ENCODE measurements at regions not wholly inside any gene's neighbourhood (a gene's known extent, or its start where the extent isn't known, plus 50 kb on each side); places are given as distances from the start of the nearest gene placed in this dataset.
A peak's percentile ranks its signal among the peaks of the same experiment; 100 is the strongest.
"Not testable (repeated sequence)": the region's sequence is repeated elsewhere in the genome, so short reads cannot be mapped to it uniquely, and the experiment has no call there.

DNA sequence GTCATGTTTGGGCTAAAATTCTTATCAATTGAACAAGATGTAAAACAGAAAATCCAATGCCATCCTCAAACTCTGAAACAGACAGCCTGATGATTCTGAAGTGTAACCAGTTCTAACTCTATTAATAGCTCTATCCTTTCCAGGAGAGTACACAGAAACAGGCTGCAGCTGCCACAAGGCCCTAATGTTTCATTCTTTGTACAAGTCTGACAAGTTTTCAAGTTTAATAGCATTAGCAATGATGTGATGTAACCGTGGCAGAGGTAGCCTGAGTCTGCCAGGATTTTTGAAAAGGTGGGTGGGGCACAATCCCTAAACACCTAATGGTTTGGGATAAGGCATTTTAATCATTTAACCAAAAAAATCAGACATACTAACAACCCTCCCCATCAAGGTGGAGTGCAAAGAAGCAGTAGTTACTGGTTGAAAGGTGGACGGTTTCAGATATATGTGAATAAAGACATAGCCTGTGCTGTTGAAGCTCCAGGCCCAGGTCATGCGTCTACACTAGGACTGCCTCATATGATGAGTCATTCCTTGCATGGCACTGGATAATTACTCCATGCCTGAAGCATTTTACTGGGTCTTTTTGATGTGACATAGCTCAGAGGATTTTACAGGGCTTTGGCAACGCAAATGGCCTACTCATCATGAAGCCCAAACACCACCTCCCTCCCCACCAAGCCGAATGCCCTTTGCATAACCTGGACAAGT is 145.1 kb upstream of the GRIP1 start:
- TF ChIP-seq, protein P1, sequence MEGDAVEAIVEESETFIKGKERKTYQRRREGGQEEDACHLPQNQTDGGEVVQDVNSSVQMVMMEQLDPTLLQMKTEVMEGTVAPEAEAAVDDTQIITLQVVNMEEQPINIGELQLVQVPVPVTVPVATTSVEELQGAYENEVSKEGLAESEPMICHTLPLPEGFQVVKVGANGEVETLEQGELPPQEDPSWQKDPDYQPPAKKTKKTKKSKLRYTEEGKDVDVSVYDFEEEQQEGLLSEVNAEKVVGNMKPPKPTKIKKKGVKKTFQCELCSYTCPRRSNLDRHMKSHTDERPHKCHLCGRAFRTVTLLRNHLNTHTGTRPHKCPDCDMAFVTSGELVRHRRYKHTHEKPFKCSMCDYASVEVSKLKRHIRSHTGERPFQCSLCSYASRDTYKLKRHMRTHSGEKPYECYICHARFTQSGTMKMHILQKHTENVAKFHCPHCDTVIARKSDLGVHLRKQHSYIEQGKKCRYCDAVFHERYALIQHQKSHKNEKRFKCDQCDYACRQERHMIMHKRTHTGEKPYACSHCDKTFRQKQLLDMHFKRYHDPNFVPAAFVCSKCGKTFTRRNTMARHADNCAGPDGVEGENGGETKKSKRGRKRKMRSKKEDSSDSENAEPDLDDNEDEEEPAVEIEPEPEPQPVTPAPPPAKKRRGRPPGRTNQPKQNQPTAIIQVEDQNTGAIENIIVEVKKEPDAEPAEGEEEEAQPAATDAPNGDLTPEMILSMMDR (IDR thresholded peaks at IDR 0.05; ENCODE audit: borderline replicate concordance, extremely low read depth, insufficient read depth) = no peak
- FAIRE-seq (no peak), DNase-seq (peak in 2 of 5 donors; percentile 33 to 35)
- H3K27ac ChIP-seq (ENCODE audit: low read depth in 2 of 2, low read length in 2 of 2) = no peak overlapping the region
- H3K27me3 ChIP-seq (ENCODE audit: control insufficient read depth, insufficient read depth, low read length) = no peaks in the 10 kb centered on the region
- H3K9ac ChIP-seq (ENCODE audit: low read length in 3 of 3) = no peak overlapping the region
- no peak overlapping the region for H3K4me3 ChIP-seq (ENCODE audit: low read length in 3 of 3)
- peaks cover 0 to 7% (median 2%) of the 10 kb centered on the region in 3 donors for H3K4me1 ChIP-seq (ENCODE audit: control insufficient read depth in 2 of 3, insufficient read depth in 2 of 3, low read depth in 1 of 3, low read length in 3 of 3)
- no peaks in the 10 kb centered on the region for H3K36me3 ChIP-seq (ENCODE audit: control insufficient read depth in 2 of 3, insufficient read depth in 3 of 3, low read length in 3 of 3)
- intact Hi-C loops (cut with DNase I) = no loop called here
- H3K9me3 ChIP-seq (ENCODE audit: control insufficient read depth in 2 of 3, insufficient read depth in 1 of 3, low read length in 3 of 3) = no peaks in the 10 kb centered on the region

DNA sequence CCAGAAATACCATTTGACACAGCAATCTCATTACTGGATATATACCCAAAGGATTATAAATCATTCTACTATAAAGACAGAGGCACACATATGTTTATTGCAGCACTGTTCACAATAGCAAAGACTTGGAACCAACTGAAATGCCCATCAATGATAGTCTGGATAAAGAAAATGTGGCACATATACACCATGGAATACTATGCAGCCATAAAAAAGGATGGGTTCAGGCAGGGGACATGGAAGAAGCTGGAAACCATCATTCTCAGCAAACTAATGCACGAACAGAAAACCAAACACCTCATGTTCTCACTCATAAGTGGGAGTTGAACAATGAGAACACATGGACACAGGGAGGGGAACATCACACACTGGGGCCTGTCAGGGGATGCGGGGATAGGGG is 147.0 kb upstream of the GRIP1 start:
- H3K27ac ChIP-seq (ENCODE audit: low read depth in 2 of 2, low read length in 2 of 2); H3K9me3 ChIP-seq (ENCODE audit: control insufficient read depth in 2 of 3, insufficient read depth in 1 of 3, low read length in 3 of 3); FAIRE-seq; H3K36me3 ChIP-seq (ENCODE audit: control insufficient read depth in 2 of 3, insufficient read depth in 3 of 3, low read length in 3 of 3); DNase-seq; H3K4me1 ChIP-seq (ENCODE audit: control insufficient read depth in 2 of 3, insufficient read depth in 2 of 3, low read depth in 1 of 3, low read length in 3 of 3); H3K9ac ChIP-seq (ENCODE audit: low read length in 3 of 3); intact Hi-C loops (cut with DNase I); H3K27me3 ChIP-seq (ENCODE audit: control insufficient read depth, insufficient read depth, low read length); H3K4me3 ChIP-seq (ENCODE audit: low read length in 3 of 3): not testable (repeated sequence)

DNA sequence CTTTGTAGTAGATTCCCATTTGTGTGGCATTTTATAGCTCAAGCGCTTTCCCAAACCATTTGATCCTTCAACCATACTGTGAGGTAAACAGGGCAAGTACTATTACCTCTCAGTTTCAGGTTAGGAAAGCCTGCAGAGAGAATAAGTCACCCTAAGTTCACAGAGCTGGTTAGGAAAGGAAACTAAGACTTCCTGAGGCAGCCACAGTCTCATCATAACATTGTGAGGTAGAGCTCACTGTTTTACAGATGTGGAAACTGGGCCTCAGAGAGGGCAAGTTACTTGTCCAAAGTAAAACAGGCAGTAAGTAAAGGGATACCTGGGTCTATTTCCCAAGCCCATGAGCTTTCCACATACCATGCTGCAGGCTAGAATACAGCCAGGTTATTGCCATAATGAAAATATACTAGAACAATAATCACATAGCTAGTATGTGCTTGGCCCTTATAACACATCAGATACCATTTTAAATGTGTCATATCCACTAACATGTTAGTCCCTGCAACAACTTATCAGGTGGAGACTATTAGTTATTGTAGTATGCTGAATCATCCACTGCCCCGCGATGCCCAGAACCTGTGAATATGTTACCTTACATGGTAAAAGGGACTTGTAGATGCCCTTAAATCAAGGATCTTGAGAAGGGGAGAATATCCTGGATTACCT is 150.9 kb upstream of the GRIP1 start:
- no peaks in the 10 kb centered on the region for H3K36me3 ChIP-seq (ENCODE audit: control insufficient read depth in 2 of 3, insufficient read depth in 3 of 3, low read length in 3 of 3)
- H3K4me1 ChIP-seq (ENCODE audit: control insufficient read depth in 2 of 3, insufficient read depth in 2 of 3, low read depth in 1 of 3, low read length in 3 of 3) = no peaks in the 10 kb centered on the region
- DNase-seq (no peak), FAIRE-seq (no peak)
- TF ChIP-seq, protein P1 (IDR thresholded peaks at IDR 0.05; ENCODE audit: borderline replicate concordance, extremely low read depth, insufficient read depth) = no peak
- H3K27me3 ChIP-seq (ENCODE audit: control insufficient read depth, insufficient read depth, low read length) = no peaks in the 10 kb centered on the region
- no peak overlapping the region for H3K27ac ChIP-seq (ENCODE audit: low read depth in 2 of 2, low read length in 2 of 2)
- H3K9me3 ChIP-seq (ENCODE audit: control insufficient read depth in 2 of 3, insufficient read depth in 1 of 3, low read length in 3 of 3) = no peaks in the 10 kb centered on the region
- no peak overlapping the region for H3K9ac ChIP-seq (ENCODE audit: low read length in 3 of 3)
- H3K4me3 ChIP-seq (ENCODE audit: low read length in 3 of 3) = no peak overlapping the region
- intact Hi-C loops (cut with DNase I) = no loop called here

DNA sequence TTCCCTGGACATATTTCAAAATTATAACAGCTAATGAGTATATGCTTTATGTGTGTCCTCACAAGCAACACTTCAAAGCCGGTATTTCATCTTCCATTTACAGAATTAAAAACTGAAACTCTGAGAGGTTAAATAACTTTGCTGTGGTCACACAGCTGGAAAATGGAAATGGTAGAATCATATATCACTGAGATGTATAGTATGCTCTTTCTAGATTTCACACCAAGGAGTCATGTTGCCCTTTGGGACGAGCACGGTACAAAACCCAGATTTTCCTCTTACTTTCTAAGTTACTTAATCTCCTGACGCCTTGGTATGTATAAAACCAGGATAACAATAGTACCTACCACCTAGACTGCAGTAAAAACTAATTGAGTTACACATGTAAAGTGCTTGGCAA is 152.6 kb upstream of the GRIP1 start:
- Histone ChIP-seq H3K4me3 (ENCODE audit: low read length in 3 of 3) (no peak overlapping the region), H3K36me3 (ENCODE audit: control insufficient read depth in 2 of 3, insufficient read depth in 3 of 3, low read length in 3 of 3) (no peaks in the 10 kb centered on the region), H3K9me3 (ENCODE audit: control insufficient read depth in 2 of 3, insufficient read depth in 1 of 3, low read length in 3 of 3) (no peaks in the 10 kb centered on the region), H3K27me3 (ENCODE audit: control insufficient read depth, insufficient read depth, low read length) (no peaks in the 10 kb centered on the region), H3K27ac (ENCODE audit: low read depth in 2 of 2, low read length in 2 of 2) (no peak overlapping the region), H3K9ac (ENCODE audit: low read length in 3 of 3) (no peak overlapping the region), H3K4me1 (ENCODE audit: control insufficient read depth in 2 of 3, insufficient read depth in 2 of 3, low read depth in 1 of 3, low read length in 3 of 3) (no peaks in the 10 kb centered on the region)
- DNase-seq (no peak), FAIRE-seq (no peak)
- intact Hi-C loops (cut with DNase I) = no loop called here
- TF ChIP-seq, protein P1 (IDR thresholded peaks at IDR 0.05; ENCODE audit: borderline replicate concordance, extremely low read depth, insufficient read depth) = no peak

Measured in kidney (tissue), 13 donors.